OCI-LY1 (cell line): ENCODE measurements at regions not wholly inside any gene's neighbourhood (a gene's known extent, or its start where the extent isn't known, plus 50 kb on each side); places are given as distances from the start of the nearest gene placed in this dataset.

Source experiments
- H2AFZ ChIP-seq: fragments of 200-600 bp; sonication (generic), shearing (Covaris generic); 2 replicates; pipeline ENCODE4 v1.6.0; 2014; ENCODE audit warnings: antibody characterized with exemption, mild to moderate bottlenecking, low read length
- H3F3A ChIP-seq: fragments of 200-600 bp; sonication (generic), shearing (Covaris generic); 2 replicates; pipeline ENCODE4 v1.6.0; 2014; ENCODE audit warnings: mild to moderate bottlenecking, antibody characterized with exemption, low read length, moderate library complexity; ENCODE audit not compliant: insufficient read depth
- H3K27ac ChIP-seq: fragments of 200-600 bp; sonication (generic); 2 replicates; pipeline ENCODE4 v1.5.1; 2014; ENCODE audit warnings: low read length, mixed run types, mild to moderate bottlenecking, low read depth; ENCODE audit not compliant: poor library complexity, severe bottlenecking
- H3K27me3 ChIP-seq: fragments of 200-600 bp; sonication (generic); 2 replicates; pipeline ENCODE4 v1.6.0; 2014; ENCODE audit warnings: antibody characterized with exemption, mild to moderate bottlenecking, low read length, moderate library complexity; ENCODE audit not compliant: insufficient read depth
- H3K36me3 ChIP-seq: fragments of 200-600 bp; sonication (generic); 2 replicates; pipeline ENCODE4 v1.6.1; 2014; ENCODE audit warnings: mild to moderate bottlenecking, antibody characterized with exemption, low read length, moderate library complexity, mixed read lengths; ENCODE audit not compliant: insufficient read depth
- H3K4me1 ChIP-seq: fragments of 200-600 bp; sonication (generic); 2 replicates; pipeline ENCODE4 v1.5.1; 2014; ENCODE audit warnings: mild to moderate bottlenecking, low read length, moderate library complexity; ENCODE audit not compliant: insufficient read depth, severe bottlenecking
- H3K4me2 ChIP-seq: fragments of 200-600 bp; sonication (generic), shearing (Covaris generic); 2 replicates; pipeline ENCODE4 v1.6.1; 2014; ENCODE audit warnings: low read length
- H3K4me3 ChIP-seq: fragments of 200-600 bp; sonication (generic); 2 replicates; pipeline ENCODE4 v1.5.1; 2014; ENCODE audit warnings: low read length, low read depth, mild to moderate bottlenecking, mixed read lengths; ENCODE audit not compliant: poor library complexity, severe bottlenecking
- H3K79me2 ChIP-seq: fragments of 200-600 bp; shearing (Covaris generic); 2 replicates; pipeline ENCODE4 v1.6.1; 2016; ENCODE audit warnings: mixed run types, low read length, mixed read lengths; ENCODE audit not compliant: insufficient read depth
- H3K9ac ChIP-seq: fragments of 200-600 bp; sonication (generic), shearing (Covaris generic); 2 replicates; pipeline ENCODE4 v1.6.1; 2014; ENCODE audit warnings: mild to moderate bottlenecking, low read length, mixed read lengths
- H3K9me2 ChIP-seq: fragments of 200-600 bp; sonication (generic), shearing (Covaris generic); 2 replicates; pipeline ENCODE4 v1.6.1; 2014; ENCODE audit warnings: low read depth, mild to moderate bottlenecking, low read length, mixed read lengths
- H3K9me3 ChIP-seq: fragments of 200-600 bp; shearing (Covaris generic); 2 replicates; pipeline ENCODE4 v1.6.1; 2014; ENCODE audit warnings: low read length, mixed read lengths
- H4K20me1 ChIP-seq: fragments of 200-600 bp; sonication (generic), shearing (Covaris generic); 2 replicates; pipeline ENCODE4 v1.6.0; 2016; ENCODE audit warnings: mild to moderate bottlenecking, low read length; ENCODE audit not compliant: insufficient read depth
- EZH2 ChIP-seq: fragments of 200-600 bp; sonication (generic), shearing (Covaris generic); IDR thresholded peaks from 2 replicates; pipeline ENCODE4 v1.8.0; 2017; ENCODE audit warnings: borderline replicate concordance, mixed run types, mild to moderate bottlenecking, antibody characterized with exemption, low read length, moderate library complexity, mixed read lengths
- TF ChIP-seq, protein P1 (sequence below): fragments of 200-600 bp; sonication (generic), shearing (Covaris generic); IDR thresholded peaks from 2 replicates; pipeline ENCODE4 v1.5.1; 2017; ENCODE audit warnings: mild to moderate bottlenecking, antibody characterized with exemption, low read length, moderate library complexity, mixed read lengths

- Histone ChIP-seq H2AFZ (no peak overlapping the region), H3K27ac (no peak overlapping the region), H3K4me3 (no peak overlapping the region), H3F3A (no peaks in the 10 kb centered on the region), H4K20me1 (no peaks in the 10 kb centered on the region), H3K27me3 (no peaks in the 10 kb centered on the region), H3K36me3 (no peaks in the 10 kb centered on the region), H3K9ac (no peak overlapping the region), H3K9me2 (no peaks in the 10 kb centered on the region), H3K9me3 (no peaks in the 10 kb centered on the region), H3K4me1 (no peaks in the 10 kb centered on the region), H3K4me2 (no peak overlapping the region), H3K79me2 (no peaks in the 10 kb centered on the region)
- TF ChIP-seq, protein P1, sequence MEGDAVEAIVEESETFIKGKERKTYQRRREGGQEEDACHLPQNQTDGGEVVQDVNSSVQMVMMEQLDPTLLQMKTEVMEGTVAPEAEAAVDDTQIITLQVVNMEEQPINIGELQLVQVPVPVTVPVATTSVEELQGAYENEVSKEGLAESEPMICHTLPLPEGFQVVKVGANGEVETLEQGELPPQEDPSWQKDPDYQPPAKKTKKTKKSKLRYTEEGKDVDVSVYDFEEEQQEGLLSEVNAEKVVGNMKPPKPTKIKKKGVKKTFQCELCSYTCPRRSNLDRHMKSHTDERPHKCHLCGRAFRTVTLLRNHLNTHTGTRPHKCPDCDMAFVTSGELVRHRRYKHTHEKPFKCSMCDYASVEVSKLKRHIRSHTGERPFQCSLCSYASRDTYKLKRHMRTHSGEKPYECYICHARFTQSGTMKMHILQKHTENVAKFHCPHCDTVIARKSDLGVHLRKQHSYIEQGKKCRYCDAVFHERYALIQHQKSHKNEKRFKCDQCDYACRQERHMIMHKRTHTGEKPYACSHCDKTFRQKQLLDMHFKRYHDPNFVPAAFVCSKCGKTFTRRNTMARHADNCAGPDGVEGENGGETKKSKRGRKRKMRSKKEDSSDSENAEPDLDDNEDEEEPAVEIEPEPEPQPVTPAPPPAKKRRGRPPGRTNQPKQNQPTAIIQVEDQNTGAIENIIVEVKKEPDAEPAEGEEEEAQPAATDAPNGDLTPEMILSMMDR: no peak
- TF ChIP-seq EZH2: no peak
Measured at GRCh38 chrX:94430091-94430490, 756.1 kb downstream of the FAM133A start.

GRCh38 chrX:94435799-94436198 lies 761.8 kb downstream of the FAM133A start:
- H3K4me2 ChIP-seq: no peak overlapping the region
- H3K36me3 ChIP-seq: no peaks in the 10 kb centered on the region
- no peak overlapping the region for H3K4me3 ChIP-seq

DNA sequence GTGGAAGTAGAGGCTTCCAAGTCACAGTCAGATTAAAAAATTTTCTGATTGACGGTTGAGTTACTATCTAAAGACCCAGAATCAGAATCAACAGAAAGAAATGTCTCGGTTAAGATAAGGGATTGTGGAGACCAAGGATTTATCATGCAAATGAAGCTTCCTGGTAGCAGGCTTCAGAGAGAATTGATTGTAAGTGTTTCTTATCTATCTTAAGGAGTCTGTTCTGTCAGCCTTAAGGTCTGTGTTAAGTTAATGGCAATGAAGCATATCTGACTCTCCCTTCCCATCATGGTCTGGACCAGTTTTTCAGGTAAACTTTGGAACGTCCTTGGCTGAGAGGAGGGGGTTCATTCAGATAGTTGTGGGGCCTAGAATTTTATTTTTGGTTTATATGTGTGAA lies 780.2 kb downstream of the FAM133A start:
- no peak overlapping the region for H2AFZ ChIP-seq
- H3K9me3 ChIP-seq: no peaks in the 10 kb centered on the region
- no peak overlapping the region for H3K4me2 ChIP-seq
- no peaks in the 10 kb centered on the region for H3K4me1 ChIP-seq
- H3K9ac ChIP-seq: no peak overlapping the region
- H3K27me3 ChIP-seq: no peaks in the 10 kb centered on the region
- no peak overlapping the region for H3K4me3 ChIP-seq
- no peaks in the 10 kb centered on the region for H4K20me1 ChIP-seq
- no peaks in the 10 kb centered on the region for H3K36me3 ChIP-seq
- no peaks in the 10 kb centered on the region for H3K79me2 ChIP-seq
- TF ChIP-seq EZH2: no peak
- TF ChIP-seq, protein P1: no peak
- H3K27ac ChIP-seq: no peak overlapping the region
- no peaks in the 10 kb centered on the region for H3F3A ChIP-seq
- no peaks in the 10 kb centered on the region for H3K9me2 ChIP-seq

More at GRCh38 chrX:94435799-94436198, 761.8 kb downstream of the FAM133A start:
- Histone ChIP-seq H3K79me2 (no peaks in the 10 kb centered on the region), H3K9ac (no peak overlapping the region), H3F3A (no peaks in the 10 kb centered on the region), H3K9me2 (no peaks in the 10 kb centered on the region), H3K27me3 (no peaks in the 10 kb centered on the region), H4K20me1 (no peaks in the 10 kb centered on the region), H3K9me3 (no peaks in the 10 kb centered on the region), H2AFZ (no peak overlapping the region), H3K4me1 (no peaks in the 10 kb centered on the region), H3K27ac (no peak overlapping the region)
- TF ChIP-seq, protein P1: no peak
- TF ChIP-seq EZH2: no peak
